NCI-H526 treated with DMSO at 0.1 percent for 48 hours (cell line): ENCODE measurements at regions not wholly inside any gene's neighbourhood (a gene's known extent, or its start where the extent isn't known, plus 50 kb on each side); places are given as distances from the start of the nearest gene placed in this dataset.
"Not testable (repeated sequence)": the region's sequence is repeated elsewhere in the genome, so short reads cannot be mapped to it uniquely, and the experiment has no call there.

ENCODE experiments used
- DNase-seq: peaks from one replicate; lab custom pipeline; 2025; lab: John Stamatoyannopoulos, UW

GRCh38 chr13:61215116-61215515 lies 200.5 kb downstream of the PCDH20 start:
- DNase-seq, result no peak

GRCh38 chr13:61214551-61214950 lies 201.1 kb downstream of the PCDH20 start:
- no peak for DNase-seq

DNA sequence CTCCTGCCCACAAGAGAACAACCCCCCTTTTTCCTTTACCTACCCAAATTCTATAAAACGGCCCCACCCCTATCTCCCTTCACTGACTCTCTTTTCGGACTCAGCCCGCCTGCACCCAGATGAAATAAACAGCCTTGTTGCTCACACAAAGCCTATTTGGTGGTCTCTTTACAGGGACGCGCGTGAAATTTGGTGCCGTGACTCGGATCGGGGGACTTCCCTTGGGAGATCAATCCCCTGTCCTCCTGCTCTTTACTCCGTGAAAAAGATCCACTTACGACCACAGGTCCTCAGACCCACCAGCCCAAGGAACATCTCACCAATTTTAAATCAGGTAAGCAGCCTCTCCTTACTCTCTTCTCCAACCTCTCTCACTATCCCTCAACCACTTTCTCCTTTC lies 209.8 kb downstream of the PCDH20 start:
- not testable (repeated sequence) for DNase-seq

DNA sequence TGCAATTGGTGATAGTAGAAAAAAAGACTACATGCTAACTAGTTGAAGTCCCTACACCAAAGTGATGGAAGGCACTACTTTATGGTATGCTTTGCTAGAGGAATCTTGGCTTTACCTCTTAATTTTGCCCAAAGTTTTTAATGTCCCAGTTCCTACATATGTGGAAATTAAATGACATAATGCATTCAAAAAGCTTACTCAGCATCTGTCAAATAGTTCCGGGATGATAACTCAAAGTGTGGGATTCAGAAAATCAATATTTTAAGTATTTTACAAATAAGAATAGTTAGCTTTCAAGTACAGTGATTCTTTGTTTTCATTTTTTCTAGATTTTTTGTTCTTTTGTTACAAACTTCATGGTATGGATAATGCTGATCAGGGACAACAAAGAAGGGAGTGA lies 211.6 kb downstream of the PCDH20 start:
- DNase-seq, result no peak

DNA sequence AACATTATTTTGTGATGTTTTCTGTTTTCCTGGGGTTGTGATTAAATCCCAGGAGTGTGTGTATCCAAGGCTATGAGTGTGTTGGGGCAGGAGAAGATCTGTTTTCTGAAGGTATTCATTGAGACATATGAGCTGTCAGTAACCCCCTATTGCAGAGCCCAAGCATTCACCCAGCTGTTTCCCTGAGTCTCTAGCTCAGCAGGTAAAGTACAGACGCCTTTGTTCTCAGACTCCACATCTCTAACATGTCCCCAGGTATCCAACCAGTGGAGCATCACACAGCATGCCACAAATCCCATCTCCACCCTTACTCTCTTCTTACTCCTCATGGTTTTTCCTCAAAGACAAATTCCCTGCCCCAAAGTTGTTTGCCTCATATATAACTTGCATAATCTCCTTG lies 213.6 kb downstream of the PCDH20 start:
- DNase-seq, result no peak

GRCh38 chr13:61192826-61193225 lies 222.8 kb downstream of the PCDH20 start:
- DNase-seq, result no peak

DNA sequence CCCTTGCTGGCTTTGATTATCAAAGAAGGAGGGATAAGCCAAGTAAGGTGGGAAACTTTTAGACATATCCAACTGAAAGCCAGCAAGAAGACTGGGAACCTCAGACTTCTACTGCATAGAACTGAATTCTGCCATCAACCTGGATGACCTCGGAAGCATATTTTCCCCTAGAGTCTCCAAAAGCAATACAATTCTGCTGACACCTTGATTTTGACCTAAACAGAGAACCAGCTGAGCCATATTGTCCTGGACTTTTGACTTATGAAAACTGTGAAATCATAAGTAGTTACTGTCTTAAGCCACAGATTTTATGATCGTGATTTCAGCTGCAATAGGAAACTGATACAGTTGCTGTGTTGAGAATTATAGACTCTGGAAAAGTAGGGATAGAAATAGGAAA lies 227.6 kb downstream of the PCDH20 start:
- no peak for DNase-seq

DNA sequence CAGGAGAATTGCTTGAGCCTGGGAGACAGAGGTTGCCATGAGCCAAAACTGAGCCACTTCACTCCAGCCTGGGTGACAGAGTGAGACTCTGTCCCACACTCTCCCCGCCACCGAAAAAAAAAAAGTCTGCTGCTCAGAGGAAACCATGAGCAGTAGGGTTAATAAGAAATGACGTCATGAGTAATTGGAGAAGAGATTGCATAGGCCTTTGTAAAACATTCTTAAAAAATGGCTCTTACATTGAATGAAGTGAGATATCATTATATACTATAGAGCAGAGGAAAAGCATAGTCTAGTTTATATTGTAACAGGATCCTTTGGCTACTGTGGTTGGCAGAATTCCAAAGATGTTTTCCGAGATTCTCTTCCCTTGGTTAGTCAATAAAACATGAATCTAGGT lies 228.2 kb downstream of the PCDH20 start:
- no peak for DNase-seq

- no peak for DNase-seq
These were observed 232.0 kb downstream of the PCDH20 start for GRCh38 chr13:61183670-61184069.

DNA sequence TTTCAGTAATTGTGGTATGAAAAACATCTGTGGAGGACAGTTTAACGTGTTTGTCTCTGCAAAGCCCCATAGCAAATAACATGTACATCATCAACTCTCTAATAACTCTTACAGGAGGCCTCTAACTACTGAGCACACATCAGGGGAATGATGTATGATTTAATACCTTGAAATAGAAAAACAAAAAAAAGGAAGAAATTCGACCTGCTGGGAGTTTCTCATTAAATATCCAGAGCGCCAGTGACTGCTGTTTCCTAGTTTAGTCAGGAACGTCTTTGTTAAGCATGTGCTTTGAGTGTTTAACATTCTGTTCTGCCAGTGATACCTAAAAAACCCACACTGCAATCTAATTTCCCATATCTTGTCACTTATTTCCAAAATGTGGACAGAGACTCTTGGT lies 235.4 kb downstream of the PCDH20 start:
- no peak for DNase-seq

DNA sequence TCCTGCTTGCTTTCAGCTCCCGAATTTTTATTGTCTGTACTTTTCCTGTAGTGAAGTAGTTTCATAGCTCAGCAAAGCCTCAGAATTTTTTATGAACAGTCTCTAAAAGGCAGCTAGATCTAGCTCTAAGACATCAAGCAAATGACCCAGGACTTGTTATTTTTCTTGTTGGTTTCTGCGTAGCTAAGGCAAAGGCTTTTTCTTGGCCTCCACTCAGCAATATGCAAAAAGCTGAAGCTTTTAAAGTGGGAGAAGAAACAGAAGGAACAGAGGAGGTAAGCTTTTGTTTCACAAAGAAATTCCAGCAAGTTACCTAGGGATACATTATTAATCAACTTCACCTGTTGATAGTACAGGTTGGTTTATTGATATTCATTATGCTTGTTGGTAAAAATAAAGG lies 235.9 kb downstream of the PCDH20 start:
- DNase-seq, result no peak

GRCh38 chr13:61170856-61171255 lies 244.8 kb downstream of the PCDH20 start:
- no peak for DNase-seq

DNA sequence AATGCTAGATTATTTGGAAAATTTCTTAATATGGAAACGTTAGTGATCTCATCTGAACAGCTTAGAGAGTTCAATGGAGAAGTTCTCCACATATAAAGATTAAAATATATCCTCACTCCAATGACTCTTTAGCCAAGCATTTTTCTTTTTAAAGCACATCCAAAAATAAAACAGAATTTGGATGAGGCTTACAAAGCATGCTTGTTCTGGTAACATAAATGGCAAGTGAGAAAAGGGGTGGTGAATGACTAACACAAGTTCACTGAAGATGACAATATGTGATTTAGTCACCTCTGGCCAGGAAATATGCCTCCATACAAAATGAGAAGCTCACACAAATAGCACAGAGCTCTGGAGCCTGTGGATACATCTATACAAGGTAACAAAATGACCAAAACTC lies 253.0 kb downstream of the PCDH20 start:
- DNase-seq, result no peak

DNA sequence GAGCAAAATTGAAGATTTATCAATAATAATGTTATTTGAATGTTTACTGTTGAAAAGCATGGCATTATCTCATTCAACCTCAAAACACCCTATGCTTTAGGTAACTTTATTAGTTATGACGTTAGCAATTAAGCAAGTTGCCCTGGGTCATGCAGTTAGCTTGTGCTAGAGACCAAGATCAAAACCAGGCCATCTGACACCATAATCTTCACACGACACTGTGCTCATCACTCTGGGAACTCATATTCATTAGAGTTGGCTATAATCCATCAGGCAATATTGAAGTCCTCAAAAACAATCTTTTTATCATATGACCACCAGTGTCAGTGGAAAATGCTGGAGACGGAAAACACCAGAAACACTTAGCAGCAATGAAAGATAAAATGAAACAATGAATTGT lies 253.5 kb downstream of the PCDH20 start:
- DNase-seq, result no peak

GRCh38 chr13:61156753-61157152 lies 258.9 kb downstream of the PCDH20 start:
- DNase-seq, result no peak

DNA sequence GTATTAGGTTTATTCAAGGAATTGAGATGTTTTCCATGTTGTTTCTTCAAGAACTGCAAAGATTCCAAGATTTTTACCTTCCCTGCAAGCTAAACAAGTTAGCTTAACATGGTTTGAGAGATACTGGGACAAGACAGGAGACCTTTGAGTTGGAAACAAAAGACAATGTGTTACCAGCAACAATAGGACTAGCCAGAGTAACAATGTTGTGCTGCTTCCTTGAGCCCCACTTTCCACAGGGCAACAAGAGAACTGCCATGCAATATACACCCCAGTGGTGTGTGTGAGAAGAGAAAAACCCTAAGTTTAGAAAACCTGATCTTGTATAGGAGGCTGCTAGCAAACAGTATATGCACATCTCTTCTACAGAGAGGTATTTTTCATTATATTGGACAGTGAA lies 264.6 kb downstream of the PCDH20 start:
- no peak for DNase-seq

GRCh38 chr13:61149331-61149730 lies 266.3 kb downstream of the PCDH20 start:
- no peak for DNase-seq

DNA sequence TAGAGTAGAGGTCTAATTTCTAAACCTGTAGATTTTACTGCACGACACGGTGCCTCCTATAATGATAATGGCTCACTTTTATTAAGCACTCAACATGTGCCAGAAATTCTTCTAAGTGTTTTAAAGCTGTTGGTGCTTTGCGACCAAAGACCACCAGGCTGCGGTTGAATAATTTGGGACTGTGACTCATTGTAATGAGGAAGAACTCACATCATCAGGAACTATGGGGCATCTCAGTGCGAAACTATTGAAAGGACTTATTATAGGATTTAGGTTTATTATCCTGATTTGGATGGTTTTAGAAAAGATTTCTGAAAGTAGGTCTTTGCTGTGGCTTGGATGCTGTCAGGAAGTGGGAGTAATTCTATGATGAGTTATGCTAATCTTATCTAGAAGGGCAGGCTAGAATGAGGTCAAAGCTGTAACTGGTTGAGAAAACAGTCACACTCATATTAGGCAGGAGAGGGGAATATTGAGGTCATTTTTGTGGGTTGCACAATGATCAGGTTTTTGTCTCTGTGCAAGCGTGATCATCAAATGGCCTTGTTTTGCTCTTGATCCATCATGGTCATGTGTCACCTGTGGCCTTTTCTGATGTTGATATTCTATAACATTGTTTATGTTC lies 266.8 kb downstream of the PCDH20 start:
- no peak for DNase-seq

DNA sequence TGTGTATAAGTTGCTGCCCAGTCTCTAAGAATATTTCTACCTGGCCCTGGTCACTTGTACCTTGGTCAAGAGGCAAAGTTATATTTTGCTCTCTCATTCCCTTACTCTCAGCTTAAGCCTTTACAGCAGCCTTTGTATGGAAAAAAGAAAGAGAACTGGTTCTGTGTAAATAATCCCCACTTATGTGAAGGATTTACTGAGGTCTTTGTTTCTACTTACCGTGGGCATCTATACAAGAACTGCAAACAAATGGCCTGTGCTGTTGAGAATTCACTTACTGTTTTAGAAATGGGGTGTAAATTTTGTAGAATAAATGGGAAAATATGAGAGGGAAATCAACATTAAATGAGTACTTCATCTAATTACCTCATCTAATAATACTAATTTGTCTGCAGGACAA lies 267.4 kb downstream of the PCDH20 start:
- no peak for DNase-seq

DNA sequence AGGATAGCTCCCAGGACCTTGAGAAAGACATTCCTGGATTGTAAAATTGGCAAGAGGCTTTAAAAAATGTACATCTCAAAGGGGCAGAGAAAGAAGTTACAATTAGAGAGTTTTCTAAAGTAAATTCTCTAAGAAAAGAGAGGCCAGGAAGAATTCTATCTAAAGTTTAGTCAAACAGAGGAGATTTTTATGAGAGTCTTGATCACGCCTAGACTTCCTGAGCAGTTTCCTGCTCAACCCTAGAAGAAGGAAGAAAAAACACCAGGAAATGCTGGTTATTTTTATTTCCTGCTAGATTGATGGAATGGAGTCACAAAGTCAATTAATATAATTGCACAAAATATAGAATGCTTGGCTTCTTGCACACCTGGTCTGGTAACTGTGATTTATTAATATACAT lies 269.1 kb downstream of the PCDH20 start:
- DNase-seq, result no peak

- DNase-seq, result no peak
These were observed 269.5 kb downstream of the PCDH20 start for GRCh38 chr13:61146158-61146557.

GRCh38 chr13:61144834-61145593 lies 270.6 kb downstream of the PCDH20 start:
- DNase-seq, result no peak

GRCh38 chr13:61144301-61144700 lies 271.3 kb downstream of the PCDH20 start:
- DNase-seq, result no peak

- no peak for DNase-seq
These were observed 273.1 kb downstream of the PCDH20 start for GRCh38 chr13:61142506-61142905.
